Activated gamma-delta T cell treated with anti-CD3 and anti-CD28 coated beads, Interleukin-2, amount 50 U/mL, for 16 hours (primary cell): ENCODE measurements at regions not wholly inside any gene's neighbourhood (a gene's known extent, or its start where the extent isn't known, plus 50 kb on each side); places are given as distances from the start of the nearest gene placed in this dataset.
"Not testable (repeated sequence)": the region's sequence is repeated elsewhere in the genome, so short reads cannot be mapped to it uniquely, and the experiment has no call there.

ENCODE experiments used
- DNase-seq: peaks from one replicate; pipeline ENCODE4 v3.0.0-alpha.2; 2020; ENCODE audit warnings: low read depth

DNA sequence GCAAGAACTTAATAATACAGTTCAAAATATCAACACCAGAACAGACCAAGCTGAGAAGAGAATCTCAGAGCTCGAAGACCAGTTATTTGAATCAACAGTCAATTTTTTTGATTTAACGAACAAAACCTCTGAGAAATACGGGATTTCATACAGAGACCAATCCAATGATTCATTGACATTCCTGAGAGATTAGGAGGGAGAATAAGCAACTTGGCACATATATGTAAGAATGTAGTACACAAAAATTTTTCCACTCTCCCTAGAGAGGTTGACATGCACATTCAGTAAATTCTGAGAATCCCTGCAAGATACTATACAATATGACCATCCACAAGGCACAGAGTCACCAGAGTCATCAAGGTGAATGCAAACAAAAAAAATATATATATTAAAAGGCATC, 1577.3 kb upstream of the C9orf72 start:
- no peak for DNase-seq

DNA sequence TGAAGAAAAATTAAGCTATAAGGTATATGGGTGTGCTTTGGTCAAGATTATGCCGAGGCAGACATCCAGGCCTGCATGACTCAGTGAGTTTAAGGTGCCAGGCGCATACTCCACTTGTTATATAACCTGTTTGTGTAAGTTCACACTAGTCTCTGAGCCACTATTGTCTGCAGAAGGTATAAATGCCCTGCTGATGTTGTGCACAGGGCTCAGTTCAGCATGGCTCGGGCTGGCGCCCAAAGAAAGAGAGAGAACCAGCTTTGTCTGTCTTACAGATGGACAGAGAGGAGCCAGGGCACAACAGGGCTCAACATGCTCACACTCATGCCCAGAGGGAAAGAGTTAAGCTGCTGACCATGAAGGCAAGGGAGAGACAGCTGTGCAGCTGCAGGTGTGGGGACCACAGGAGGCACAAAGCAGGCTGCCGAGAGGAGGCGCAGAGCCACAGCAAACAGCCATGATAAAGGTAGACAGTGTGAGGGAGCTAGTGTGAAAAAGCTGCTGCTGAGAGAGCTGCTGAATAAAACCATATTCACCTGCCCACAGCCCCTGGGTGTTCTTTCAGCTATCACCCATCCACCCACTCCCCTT, 1587.6 kb upstream of the C9orf72 start:
- no peak for DNase-seq

DNA sequence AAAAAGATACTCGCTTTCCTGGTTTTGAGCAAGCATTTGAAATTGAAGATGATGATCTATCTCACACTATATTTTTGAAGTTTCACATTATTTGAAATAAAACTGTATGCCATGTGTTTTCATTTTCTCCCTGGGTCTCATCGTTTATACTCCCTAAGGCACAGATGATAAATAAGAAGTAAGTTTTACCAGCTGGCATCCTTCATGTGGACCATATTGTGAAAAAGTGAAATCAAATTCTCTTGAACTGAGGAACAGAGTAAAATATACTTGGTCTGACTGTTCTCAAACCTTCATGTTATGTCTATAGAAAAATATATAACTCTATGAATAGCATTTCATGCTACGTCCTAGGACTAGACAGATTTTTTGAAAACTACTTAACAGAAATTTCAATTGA, 1600.9 kb upstream of the C9orf72 start:
- no peak for DNase-seq

DNA sequence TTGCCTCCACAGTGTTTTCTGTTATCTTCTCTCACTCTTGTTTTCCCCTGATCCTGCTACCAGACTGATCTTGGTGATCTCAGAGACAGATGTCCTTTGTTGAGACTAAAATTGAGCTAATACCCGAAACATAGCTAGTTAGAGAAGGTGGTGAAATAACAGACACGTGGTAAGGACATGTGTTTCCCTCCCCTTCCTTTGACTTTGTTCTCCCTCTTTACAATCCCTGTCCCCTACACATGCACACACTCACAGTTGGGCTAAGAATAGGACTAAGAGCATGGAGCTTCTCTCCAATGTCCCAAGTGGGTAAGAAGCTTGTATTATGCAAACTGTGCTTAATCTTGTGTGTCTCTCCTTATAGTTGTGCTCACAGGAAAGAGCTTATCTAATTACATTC, 1603.0 kb upstream of the C9orf72 start:
- DNase-seq: no peak

DNA sequence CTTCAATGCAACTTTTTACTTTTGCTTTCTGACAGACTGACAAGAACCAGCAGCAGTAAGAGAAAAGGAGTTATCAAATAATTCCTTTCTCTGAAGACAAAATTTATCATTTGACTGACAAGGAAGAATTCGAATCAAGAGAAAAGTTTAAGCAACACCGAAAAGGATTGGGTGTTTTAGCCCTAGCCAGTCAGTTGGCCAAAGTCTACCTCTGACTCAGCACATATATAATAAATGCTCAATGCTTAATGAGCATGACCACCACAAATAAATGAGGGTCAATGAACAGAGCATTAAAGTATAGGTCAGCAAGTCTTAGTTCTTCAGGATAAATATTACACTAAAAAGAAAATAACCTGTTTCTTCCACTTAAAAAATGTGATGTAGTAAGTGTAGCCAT, 1603.5 kb upstream of the C9orf72 start:
- no peak for DNase-seq

DNA sequence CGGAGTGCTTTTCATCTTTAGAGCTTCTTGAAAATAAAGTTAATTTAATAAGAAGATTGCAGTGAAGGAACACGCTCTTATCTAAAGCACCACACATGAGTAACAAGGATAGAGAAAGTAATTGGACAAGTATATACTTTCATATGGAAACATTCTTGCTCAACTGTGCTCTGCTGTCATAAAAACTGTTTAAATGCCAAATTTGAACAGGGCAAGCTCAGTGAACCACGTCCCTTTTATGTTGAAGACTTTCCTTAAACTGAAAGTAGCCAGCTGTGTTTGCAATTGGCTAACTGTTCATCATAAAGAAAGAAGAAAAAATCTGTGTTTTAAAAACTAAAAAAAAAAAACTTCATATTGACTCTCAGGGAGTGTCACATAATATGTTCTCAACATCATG, 1610.7 kb upstream of the C9orf72 start:
- no peak for DNase-seq

DNA sequence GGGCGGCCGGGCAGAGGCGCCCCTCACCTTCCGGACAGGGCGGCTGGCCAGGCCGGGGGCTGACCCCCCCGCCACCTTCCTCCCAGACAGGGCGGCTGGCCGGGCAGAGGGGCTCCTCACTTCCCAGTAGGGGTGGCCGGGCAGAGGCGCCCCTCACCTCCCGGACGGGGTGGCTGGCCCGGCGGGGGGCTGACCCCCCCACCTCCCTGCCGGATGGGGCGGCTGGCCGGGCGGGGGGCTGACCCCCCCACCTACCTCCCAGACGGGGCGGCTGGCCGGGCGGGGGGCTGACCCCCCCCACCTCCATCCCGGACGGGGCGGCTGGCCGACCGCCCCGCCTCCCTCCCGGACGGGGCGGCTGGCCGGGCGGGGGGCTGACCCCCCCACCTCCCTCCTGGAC, 1615.5 kb upstream of the C9orf72 start:
- not testable (repeated sequence) for DNase-seq

DNA sequence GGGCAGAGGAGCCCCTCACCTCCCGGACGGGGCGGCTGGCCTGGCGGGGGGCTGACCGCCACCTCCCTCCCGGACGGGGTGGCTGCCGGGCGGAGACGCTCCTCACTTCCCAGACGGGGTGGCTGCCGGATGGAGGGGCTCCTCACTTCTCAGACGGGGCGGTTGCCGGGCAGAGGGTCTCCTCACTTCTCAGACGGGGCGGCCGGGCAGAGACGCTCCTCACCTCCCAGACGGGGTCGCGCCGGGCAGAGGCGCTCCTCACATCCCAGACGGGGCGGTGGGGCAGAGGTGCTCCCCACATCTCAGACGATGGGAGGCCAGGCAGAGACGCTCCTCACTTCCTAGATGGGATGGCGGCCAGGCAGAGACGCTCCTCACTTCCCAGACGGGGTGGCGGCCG, 1615.9 kb upstream of the C9orf72 start:
- not testable (repeated sequence) for DNase-seq

DNA sequence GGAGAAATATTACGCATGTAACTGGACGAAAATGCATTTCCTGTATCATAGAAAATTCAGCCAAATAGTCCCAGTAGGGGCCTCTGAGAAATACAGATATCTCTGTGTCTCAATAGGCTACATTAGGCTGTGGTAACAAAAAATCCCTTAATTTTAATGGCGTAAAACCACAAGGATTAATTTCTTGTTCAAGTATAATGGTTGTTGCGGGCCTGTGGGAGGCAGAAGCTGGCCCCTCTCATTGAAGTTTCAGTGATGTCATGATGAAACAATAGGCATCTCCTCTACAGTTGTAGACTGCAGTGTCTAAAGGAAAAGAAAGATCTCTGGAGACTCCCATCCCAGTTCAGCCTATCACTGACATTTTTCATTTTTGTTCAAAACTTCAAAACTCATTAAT, 1625.6 kb upstream of the C9orf72 start:
- DNase-seq: no peak

DNA sequence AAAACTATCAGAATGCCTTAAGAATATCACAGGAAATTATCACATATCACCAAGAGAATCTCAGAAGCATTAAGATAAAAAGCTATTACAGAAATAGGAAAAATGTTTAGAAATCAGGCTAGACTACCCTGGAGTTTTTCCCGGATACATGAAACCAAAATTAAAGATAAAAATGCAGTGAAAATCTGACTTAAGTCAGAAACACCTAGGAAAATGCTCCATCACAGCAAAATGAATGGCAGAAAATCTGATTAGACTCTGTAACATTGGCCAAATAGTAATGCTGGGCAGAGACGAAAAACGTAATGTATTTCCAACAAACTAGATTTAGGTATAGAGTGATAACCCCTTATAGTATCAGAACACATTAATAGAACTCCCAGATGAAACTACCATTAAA, 1626.7 kb upstream of the C9orf72 start:
- no peak for DNase-seq

DNA sequence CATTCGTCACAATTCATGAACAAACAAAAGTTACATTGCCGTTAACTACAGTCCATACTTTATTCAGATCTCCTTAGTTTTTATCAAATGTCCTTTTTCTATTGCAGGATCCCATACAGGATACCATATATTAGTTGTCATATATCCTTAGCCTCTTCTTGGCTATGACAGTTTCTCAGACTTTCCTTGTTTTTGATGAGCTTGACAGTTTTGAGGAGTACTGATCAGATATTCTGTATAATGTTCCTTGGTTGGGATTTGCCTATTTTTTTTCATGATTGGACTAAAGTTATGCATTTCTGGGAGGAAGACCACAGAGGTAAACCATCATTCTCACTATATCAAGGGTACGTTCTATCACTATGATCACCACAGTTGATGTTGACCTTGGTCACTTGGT, 1627.4 kb upstream of the C9orf72 start:
- DNase-seq: no peak

DNA sequence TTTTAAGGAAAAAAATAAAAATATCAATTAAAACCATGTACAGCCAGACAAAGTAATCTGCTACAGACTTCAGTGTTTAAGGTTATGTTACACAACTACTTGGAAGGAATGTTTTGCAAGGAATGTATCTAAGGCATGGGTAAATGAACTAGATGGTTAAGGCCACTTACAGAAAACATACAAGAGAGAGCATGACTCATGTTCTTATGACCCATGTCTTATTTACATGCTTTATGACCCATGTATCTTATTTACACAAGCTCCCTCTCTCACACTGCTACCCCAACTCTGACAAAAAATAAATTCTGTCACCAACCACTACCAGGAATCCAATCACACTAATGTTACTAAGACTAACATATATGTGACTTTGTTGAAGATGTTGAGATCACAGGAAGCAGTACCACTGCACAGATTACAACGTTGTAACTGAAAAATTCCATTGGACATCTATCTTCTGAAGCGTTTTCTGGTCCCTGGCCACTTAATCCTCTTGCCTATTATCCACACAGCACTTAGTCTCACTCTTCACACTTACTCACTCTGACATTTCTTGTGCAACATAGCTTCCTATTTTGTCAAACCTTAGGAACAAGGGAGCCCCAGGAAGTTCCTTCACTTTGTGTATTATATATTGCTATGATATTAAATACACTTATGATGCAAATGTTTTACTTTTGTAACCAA, 1630.1 kb upstream of the C9orf72 start:
- no peak for DNase-seq

DNA sequence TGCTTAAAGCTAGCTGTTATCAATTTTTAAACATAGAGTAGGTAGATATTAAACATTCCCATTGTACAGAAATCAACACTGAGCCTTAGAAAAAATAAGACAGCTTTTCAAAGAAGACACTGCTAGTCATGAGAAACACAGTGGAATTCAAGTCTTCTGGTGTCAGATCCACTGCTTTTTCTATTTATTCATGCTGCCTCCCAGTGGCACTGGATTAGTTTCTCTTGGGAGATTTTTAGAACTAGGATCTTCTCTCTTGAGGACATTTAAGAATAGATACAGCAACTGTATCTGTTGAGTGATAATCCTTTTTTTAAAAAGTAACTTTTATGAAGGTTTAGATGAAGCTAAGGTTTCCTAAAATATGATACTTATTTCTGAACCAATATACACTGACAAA, 1635.4 kb upstream of the C9orf72 start:
- DNase-seq: no peak

DNA sequence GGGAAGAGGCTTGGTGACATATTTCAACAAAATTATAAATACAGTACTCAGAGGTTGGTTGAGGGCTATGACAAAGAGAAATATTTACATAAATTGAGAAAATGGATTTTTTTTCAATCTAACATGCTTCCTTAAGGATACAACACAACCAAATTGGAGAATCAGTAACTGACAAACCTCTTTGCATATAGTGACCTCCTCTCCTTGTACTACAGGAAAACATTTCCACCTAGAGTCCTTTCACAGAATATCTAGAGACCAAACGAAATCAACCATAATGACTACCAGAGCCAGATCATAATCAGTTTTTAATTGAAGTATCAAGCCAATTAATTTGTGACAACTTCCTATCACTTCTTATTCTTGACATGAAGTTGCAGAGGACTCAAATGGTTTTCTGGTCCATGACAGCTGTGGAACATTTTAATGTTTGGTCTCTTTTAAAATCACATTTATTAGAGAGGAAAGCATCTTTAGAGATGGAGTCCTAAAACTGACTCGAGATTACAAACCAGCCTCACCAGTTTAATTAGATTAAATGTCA, 1636.5 kb upstream of the C9orf72 start:
- DNase-seq: no peak

DNA sequence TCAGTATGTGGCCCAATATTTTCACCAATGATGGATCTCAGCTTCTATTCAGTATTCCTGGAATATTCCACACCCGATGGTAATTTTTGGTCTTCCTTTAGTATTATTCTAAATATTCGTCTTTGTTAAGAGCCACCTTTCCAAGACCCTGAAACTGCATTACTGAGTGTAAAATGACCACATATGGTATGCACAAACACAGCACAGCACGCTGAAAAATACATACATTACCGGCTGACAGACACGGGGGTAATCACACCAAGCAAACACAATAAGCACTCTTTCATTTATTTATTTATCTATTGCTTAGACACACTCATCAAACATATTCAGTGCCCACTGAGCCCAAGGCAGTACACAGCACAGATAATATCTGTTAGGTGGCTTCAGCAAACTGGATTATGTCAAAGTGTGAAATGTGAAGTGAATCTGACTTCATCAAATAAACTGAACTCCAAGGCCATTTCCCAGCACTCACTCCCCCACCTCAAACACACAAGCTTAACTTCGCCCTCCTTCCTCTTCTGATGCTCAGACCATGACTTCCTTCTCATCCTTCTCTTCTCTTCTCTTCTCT, 1637.8 kb upstream of the C9orf72 start:
- DNase-seq: no peak

DNA sequence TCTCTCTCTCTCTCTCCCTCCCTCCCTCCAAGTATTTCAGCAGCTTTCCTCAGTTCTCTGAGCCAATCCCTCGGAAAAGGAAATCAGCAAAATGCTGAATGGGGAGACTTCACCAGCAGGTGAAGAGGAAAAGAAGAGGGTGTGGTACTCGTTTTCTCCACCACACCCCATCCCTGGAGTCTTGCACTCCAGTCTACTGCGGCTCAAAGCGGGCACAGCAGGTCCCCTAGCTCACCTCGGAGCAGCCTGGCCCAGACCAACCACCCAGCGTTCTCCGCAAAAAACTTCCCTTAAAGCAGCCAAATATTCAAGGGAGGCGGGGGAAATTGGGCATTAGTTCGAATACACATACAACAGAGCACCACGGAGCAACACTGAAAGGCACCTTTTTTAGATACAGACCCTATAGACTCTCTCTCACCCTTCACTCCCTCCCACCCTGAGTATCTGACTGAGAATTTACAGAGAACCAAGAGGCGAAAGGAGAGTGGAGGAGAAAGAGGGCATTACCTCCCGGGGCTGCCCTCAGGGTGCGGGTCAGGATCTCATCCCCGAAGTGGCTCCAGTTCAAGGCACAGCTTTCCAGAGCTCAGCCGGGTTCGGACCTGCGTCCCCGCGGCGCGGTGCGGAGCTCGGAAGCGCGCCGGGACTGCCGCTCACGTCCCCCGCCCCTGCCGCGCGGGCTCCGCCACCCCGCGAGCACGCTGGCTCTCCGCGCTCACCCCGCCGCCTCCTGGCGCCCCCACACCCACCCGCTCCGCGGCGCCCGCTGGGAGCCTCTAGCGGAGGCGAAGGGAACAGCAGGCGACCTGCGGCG, 1638.5 kb upstream of the C9orf72 start:
- no peak for DNase-seq

DNA sequence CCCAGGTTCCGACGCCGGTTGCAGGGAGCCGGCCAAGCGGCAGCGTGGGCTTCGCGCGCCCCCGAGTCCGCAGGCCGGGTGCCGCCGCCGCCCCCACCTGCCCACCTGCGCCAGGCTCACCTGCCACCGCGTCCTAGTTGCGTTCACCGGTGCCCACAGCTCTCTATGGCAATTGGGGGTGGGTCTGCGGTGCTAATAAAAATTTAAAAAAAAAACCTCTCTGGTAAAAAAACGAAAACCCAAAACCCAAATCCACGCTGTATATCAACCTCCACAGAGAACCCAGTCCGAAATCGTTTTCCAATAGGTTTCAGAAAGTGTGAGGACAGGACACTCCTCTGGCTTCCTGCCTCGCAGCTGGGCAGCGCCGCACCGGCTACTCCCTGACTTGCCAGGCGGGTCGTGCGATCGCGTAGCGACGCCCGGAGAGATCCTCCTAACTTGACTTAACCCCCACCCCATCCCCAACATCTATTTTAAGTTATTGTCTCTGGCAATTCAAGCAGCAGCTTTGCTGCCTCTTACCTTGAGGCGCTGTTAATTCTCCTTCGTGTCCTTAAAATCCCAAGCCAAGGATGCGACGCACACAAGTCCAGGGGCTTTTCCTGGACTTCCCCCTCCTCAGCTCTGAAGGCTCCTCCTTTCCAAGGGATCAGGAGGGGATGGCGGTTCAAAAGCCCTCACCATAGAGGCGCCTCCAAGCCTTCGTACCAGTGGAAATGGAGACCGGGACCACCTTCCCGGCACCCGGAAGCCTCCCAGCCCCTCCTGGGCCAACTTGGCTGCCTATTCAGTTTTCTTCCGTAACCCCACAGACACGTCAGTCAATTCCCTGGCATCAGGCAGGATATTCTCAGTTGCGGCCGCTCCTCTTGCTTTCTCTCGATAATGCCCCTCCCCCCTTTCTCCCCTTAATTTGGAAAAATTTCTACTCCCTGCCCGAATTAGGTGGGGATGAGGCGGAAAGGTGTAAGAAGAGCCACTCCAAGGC, 1639.4 kb upstream of the C9orf72 start:
- no peak for DNase-seq

DNA sequence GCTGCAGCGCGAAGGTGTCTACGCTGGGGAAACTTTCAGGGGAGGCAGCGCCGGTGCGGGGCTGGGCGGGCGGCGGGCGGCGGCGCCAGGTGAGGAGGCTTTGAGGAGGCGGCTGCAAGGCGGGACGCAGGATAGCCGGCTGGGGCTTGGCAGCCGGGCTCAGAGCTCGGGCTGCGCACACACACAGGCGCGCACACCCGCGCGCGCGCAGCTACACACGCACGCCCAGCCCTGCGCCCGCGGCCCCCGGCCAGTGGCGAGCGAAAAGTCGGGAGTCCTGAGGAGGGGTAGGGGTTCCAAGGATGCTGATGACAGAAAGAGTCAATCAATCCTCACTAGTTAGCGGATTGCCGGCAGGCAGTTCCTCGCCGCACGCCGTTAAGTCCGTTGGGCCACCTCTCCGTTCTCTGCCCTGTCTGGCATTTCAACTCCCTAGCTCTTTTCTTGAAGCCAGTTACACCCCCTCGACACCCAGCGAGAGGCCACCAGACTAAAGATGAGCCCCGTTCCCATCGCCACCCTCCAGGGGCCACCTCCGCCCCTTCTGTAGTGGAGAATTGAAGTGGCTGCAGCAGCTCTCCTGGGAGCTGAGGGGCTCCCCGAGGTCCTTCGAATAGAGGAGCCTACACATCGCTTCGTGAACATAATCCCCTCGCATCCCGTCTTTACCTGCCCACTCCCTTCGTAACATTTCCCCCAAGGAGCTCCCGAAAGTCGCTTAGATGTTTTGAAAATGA, 1640.3 kb upstream of the C9orf72 start, which contains the start of gene LINGO2:
LINGO2 (minus strand) TSS at position 185 of the 737 bp plus-strand sequence.
- DNase-seq: no peak

DNA sequence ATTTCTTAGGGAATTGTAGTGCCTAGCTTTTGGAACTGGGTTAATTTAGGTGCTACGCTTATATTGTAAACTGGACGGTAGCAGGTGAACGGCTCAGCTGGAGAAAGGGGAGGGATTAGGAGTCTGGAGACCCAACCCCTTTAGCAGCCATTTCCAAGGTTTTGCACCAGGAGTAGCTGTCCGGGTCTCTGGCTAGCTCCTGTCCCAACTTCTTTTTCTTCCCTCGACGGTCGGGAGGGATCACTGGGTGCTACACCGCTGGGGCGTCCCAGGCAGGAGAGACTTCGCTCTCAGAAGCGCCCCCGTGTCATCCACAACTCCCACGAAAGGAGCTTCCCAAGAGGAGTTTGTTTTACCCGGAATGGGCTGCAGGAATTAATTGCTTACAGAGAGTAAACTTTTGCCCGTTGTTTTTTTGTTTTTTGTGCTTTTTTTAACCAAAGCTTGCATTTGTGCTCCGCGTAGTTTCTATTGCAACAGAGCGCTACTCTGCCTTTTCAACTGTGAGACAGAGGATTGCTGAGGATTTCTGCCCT, 1640.9 kb upstream of the C9orf72 start:
- no peak for DNase-seq

DNA sequence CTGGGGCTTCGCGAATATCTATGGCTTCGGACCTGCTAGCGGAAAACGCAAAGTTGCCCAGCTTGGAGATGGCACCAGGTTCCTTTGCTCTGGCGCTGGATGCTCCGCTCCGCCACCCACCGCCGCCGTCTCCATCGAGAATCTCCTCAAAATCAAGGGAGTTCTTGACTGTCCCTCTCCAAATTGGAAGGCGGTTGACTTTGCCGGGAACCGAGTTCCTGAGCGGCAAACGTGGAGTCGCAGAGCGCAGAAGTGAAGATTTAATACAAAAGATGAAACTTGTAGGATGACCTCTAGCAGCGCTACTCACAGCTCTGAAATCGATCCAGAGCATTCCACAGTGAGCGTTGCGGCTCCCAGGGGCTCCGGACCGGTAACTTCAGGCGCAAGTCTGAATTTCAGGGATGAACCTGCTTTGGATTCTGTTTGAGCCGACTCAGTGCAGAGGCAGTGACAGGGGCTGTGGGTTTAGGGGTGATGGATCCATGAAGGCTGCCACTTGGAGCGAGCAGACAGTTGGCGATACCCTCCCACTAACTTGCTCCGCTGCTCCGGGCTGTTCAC, 1641.5 kb upstream of the C9orf72 start:
- DNase-seq: no peak
